GM12878 (cell line): ENCODE measurements at regions not wholly inside any gene's neighbourhood (a gene's known extent, or its start where the extent isn't known, plus 50 kb on each side); places are given as distances from the start of the nearest gene placed in this dataset.

Experiments used
- ATAC-seq: fragments of 200-7000 bp; cut with Tn5 transposase; 3 replicates; pipeline ENCODE4 v1.9.1; 2020; ENCODE audit warnings: mild to moderate bottlenecking, moderate library complexity
- BruUV-seq: library from RNA; stranded (reverse); fragments of 400-500 nt; replicated peaks from 2 replicates; lab custom pipeline; 2021; lab: Mats Ljungman, UMichigan
- CTCF ChIA-PET: fragments of 300-600 bp; sonication (Branson Sonifier 250); formaldehyde crosslinking; extraction: SDS; loops from one replicate; lab custom pipeline; 2021; ENCODE audit warnings: inconsistent platforms; lab: Yijun Ruan, JAX
- POLR2A ChIA-PET: fragments of 350-600 bp; formaldehyde crosslinking; extraction: SDS; loops from one replicate; lab custom pipeline; 2021; ENCODE audit warnings: inconsistent platforms; lab: Charles Lee
- RAD21 ChIA-PET: fragments of 300-600 bp; sonication (Branson Sonifier 250); formaldehyde crosslinking; loops from one replicate; lab custom pipeline; 2023; ENCODE audit warnings: antibody characterized with exemption; ENCODE audit not compliant: unreplicated experiment; lab: Charles Lee
- SMC1A ChIA-PET: fragments of 300-600 bp; sonication (Branson Sonifier 250); formaldehyde crosslinking; loops from one replicate; lab custom pipeline; 2023; ENCODE audit not compliant: unreplicated experiment, uncharacterized antibody; lab: Charles Lee
- DNase-seq: peaks from one replicate; pipeline ENCODE4 v3.0.0-alpha.2; 2011; ENCODE audit warnings: low read depth, low spot score
- FAIRE-seq: peaks from 3 replicates; lab custom pipeline; 2011; peaks lifted over from hg19 to GRCh38; lab: Jason Lieb, UNC
- H2AFZ ChIP-seq: 2 replicates; pipeline ENCODE4 v1.6.0; 2011; ENCODE audit warnings: low read depth, low read length, control low read depth; ENCODE audit not compliant: control insufficient read depth
- H3K27ac ChIP-seq: 2 replicates; pipeline ENCODE4 v1.5.1; 2011; ENCODE audit warnings: control low read depth; ENCODE audit not compliant: control insufficient read depth, insufficient read depth
- H3K27me3 ChIP-seq, 2 experiments: replicated peaks in 1 of 2; 2 replicates each; pipeline versions ENCODE4 v1.6.0 to v1.6.1; 2011; ENCODE audit warnings: low read length in 1 of 2; ENCODE audit not compliant: control insufficient read depth in 2 of 2, insufficient read depth in 2 of 2
- H3K36me3 ChIP-seq, 2 experiments: 2 replicates each; pipeline ENCODE4 v1.5.1; 2011; ENCODE audit warnings: low read length in 1 of 2; ENCODE audit not compliant: control insufficient read depth in 2 of 2, insufficient read depth in 2 of 2
- H3K4me1 ChIP-seq: 2 replicates; pipeline ENCODE4 v1.6.1; 2011; ENCODE audit warnings: mild to moderate bottlenecking, low read length, moderate library complexity, mixed read lengths; ENCODE audit not compliant: control insufficient read depth, insufficient read depth
- H3K4me2 ChIP-seq: 2 replicates; pipeline ENCODE4 v1.6.0; 2011; ENCODE audit warnings: control low read depth; ENCODE audit not compliant: control insufficient read depth, insufficient read depth
- H3K4me3 ChIP-seq: fragments of 200-600 bp; sonication (generic); 2 replicates; pipeline ENCODE4 v1.5.1; 2016
- H3K79me2 ChIP-seq: 2 replicates; pipeline ENCODE4 v1.6.0; 2011; ENCODE audit warnings: low read length; ENCODE audit not compliant: control insufficient read depth, insufficient read depth
- H3K9ac ChIP-seq: 2 replicates; pipeline ENCODE4 v1.8.0; 2011; ENCODE audit warnings: low read length, control low read depth, mixed read lengths; ENCODE audit not compliant: control insufficient read depth, insufficient read depth
- H3K9me3 ChIP-seq: replicated peaks from 3 replicates; pipeline ENCODE4 v1.5.1; 2011; ENCODE audit warnings: mild to moderate bottlenecking, low read length; ENCODE audit not compliant: control insufficient read depth, insufficient read depth
- H4K20me1 ChIP-seq: 2 replicates; pipeline ENCODE4 v1.6.0; 2011; ENCODE audit not compliant: control insufficient read depth, insufficient read depth
- CEBPB ChIP-seq, 2 experiments: fragments of 150-350 bp in 1 of 2; IDR thresholded peaks; 2 replicates each; pipeline ENCODE4 v1.6.1; 2012 to 2014; ENCODE audit warnings: low read depth in 2 of 2, low read length in 2 of 2, borderline replicate concordance in 1 of 2, inconsistent platforms in 1 of 2
- EED ChIP-seq: sonication (generic); IDR thresholded peaks from 2 replicates; pipeline ENCODE4 v1.6.1; 2016; ENCODE audit warnings: antibody characterized with exemption, low read depth
- EP300 ChIP-seq, 2 experiments: fragments of 150-350 bp in 1 of 2; IDR thresholded peaks; 2 replicates each; pipeline ENCODE4 v1.6.1; 2011 to 2012; ENCODE audit warnings: low read depth in 2 of 2, low read length in 2 of 2, borderline replicate concordance in 1 of 2, improper control_type of control experiment in 1 of 2, inconsistent platforms in 1 of 2; ENCODE audit not compliant: control insufficient read depth in 1 of 2
- RUNX3 ChIP-seq: IDR thresholded peaks from 2 replicates; pipeline ENCODE4 v1.6.1; 2012; ENCODE audit warnings: low read length, inconsistent platforms
- SREBF1 ChIP-seq: IDR thresholded peaks from 2 replicates; pipeline ENCODE4 v1.6.1; 2012; ENCODE audit warnings: mild to moderate bottlenecking, low read length
- WGBS: methylation state at CpG from one replicate; pipeline ENCODE4 v1.1.6; 2016; ENCODE audit warnings: low lambda C conversion rate; ENCODE audit not compliant: insufficient replicate concordance, insufficient coverage; ENCODE audit errors: missing lambda C conversion rate; 5-methylcytosine and 5-hydroxymethylcytosine counted together
- in situ Hi-C: fragments of 300-500 bp; cut with MboI; formaldehyde crosslinking; loops from 9 replicates; pipeline ENCODE4 v1.14.3; 2018; ENCODE audit warnings: mixed read lengths
- intact Hi-C: fragments of 100-400 bp; cut with micrococcal nuclease; formaldehyde crosslinking; loops from one replicate; pipeline ENCODE4 v1.14.2; 2022; ENCODE audit not compliant: unreplicated experiment

GRCh38 chr10:22477334-22478287, 132.3 kb downstream of the SPAG6 start:
- H2AFZ ChIP-seq = no peak overlapping the region
- no peak overlapping the region for H3K27ac ChIP-seq
- no peak for ATAC-seq
- no TSS peak for BruUV-seq
- no peak overlapping the region for H3K4me2 ChIP-seq
- in situ Hi-C loops = no loop called here
- H3K36me3 ChIP-seq = no peaks in the 10 kb centered on the region
- H3K9ac ChIP-seq = no peak overlapping the region
- 88% methylated on average over 59 of the region's 72 CpGs for WGBS
- intact Hi-C loops = no loop called here
- no peak for DNase-seq
- ChIA-PET SMC1A (no interaction called here), CTCF (no interaction called here), RAD21 (no interaction called here), POLR2A (no interaction called here)
- TF ChIP-seq RUNX3 (no peak), EED (no peak), CEBPB (IDR thresholded peaks at IDR 0.05; ENCODE audit: borderline replicate concordance in 1 of 2, low read depth in 2 of 2, low read length in 2 of 2) (no peak), EP300 (IDR thresholded peaks at IDR 0.05; ENCODE audit: borderline replicate concordance in 1 of 2, control insufficient read depth in 1 of 2, low read depth in 2 of 2, low read length in 2 of 2) (no peak), SREBF1 (no peak)
- H3K9me3 ChIP-seq = no peaks in the 10 kb centered on the region
- H3K4me1 ChIP-seq = peaks cover 7% of the 10 kb centered on the region
- H4K20me1 ChIP-seq = no peaks in the 10 kb centered on the region
- H3K27me3 ChIP-seq = peaks cover 0 to 16% of the 10 kb centered on the region in 2 experiments
- H3K4me3 ChIP-seq = no peak overlapping the region
- no peaks in the 10 kb centered on the region for H3K79me2 ChIP-seq
- no peak for FAIRE-seq
